Fibroblast of mammary gland (primary cell): ENCODE measurements at regions not wholly inside any gene's neighbourhood (a gene's known extent, or its start where the extent isn't known, plus 50 kb on each side); places are given as distances from the start of the nearest gene placed in this dataset.

ENCODE experiments used
- DNase-seq: peaks from one replicate; pipeline ENCODE4 v3.0.0-alpha.2; 2010; ENCODE audit warnings: low read depth
- H3K4me3 ChIP-seq: 2 replicates; pipeline ENCODE4 v1.5.1; 2011; ENCODE audit warnings: low read depth, mild to moderate bottlenecking, low read length, moderate library complexity; ENCODE audit not compliant: control insufficient read depth
- TF ChIP-seq, protein P1 (sequence below): conservative IDR thresholded peaks from 2 replicates; pipeline ENCODE4 v1.5.1; 2011; ENCODE audit warnings: low read depth, low read length, inconsistent platforms; ENCODE audit not compliant: control insufficient read depth, insufficient read depth

DNA sequence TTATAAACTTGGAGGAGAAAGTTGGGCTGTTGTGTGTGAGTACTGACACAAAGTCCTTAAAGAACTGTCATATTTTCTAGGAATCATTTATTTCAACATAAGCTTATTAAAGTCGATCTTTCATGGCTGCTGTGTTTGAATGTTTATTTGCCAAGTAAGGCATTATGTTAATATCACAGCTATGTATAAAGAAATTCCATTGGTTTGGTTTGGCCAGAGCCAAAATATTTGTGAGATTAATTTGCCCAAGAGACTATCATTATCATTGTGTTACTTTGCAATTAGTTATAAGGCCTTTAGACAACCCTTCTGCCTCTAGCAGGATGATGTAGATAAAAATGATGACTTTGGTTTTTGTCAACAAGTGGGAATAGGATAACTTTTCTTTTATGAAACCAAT is 240.6 kb upstream of the NT5C1B start:
- TF ChIP-seq, protein P1, sequence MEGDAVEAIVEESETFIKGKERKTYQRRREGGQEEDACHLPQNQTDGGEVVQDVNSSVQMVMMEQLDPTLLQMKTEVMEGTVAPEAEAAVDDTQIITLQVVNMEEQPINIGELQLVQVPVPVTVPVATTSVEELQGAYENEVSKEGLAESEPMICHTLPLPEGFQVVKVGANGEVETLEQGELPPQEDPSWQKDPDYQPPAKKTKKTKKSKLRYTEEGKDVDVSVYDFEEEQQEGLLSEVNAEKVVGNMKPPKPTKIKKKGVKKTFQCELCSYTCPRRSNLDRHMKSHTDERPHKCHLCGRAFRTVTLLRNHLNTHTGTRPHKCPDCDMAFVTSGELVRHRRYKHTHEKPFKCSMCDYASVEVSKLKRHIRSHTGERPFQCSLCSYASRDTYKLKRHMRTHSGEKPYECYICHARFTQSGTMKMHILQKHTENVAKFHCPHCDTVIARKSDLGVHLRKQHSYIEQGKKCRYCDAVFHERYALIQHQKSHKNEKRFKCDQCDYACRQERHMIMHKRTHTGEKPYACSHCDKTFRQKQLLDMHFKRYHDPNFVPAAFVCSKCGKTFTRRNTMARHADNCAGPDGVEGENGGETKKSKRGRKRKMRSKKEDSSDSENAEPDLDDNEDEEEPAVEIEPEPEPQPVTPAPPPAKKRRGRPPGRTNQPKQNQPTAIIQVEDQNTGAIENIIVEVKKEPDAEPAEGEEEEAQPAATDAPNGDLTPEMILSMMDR, result no peak
- peak; percentile 24 for DNase-seq
- no peak overlapping the region for H3K4me3 ChIP-seq

DNA sequence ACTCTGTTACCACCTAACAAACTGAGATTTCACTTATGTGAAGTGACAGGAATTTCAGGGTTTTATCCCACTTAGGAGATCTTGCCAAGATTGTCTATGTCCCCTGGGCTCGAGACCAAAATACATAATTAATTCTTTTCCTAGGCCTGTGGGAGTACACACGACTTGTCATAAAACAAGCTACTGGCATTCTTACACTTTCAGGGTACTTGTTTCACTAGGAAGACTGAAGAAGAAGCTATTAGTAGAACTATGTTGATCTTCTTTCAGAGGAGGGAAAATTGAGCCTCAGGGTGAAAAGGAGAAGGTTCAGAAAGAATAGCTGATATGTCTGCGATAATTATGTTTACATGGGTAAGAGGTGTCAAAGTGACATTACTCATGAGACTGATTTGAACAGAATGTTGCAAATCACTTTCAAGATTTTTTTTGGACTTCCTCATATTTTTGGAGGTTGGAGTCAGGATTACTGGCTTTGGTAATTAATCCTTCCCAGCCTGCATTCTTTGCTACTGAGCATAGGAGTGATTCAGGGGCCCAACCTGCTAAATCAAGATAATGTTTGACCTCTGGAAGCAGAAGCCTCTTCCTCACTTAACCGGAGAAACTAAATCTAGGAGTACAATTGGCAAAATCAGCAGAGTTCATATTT is 240.0 kb upstream of the NT5C1B start:
- H3K4me3 ChIP-seq, result no peak overlapping the region
- peak; percentile 69 for DNase-seq
- TF ChIP-seq, protein P1, result no peak

DNA sequence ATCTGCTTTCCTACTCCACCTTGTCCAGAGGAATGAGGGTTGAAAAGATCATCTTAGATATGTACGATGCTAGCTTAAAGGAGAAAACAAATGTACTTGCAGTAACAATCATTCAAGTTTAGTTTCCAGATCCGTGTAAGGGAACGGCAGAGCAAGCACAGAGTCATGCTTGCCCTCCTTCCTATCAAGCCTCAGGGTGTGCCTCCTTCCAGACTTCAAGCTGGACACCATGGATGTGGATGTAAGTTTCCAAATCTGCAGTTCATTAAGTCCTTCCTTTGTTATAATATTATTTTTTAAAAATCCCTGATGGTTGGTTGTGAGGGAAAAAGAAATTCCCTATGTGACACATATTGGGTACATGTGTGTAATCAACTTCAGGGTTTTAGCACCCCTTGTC is 238.9 kb upstream of the NT5C1B start:
- no peak for DNase-seq
- no peak overlapping the region for H3K4me3 ChIP-seq
- TF ChIP-seq, protein P1, result no peak

DNA sequence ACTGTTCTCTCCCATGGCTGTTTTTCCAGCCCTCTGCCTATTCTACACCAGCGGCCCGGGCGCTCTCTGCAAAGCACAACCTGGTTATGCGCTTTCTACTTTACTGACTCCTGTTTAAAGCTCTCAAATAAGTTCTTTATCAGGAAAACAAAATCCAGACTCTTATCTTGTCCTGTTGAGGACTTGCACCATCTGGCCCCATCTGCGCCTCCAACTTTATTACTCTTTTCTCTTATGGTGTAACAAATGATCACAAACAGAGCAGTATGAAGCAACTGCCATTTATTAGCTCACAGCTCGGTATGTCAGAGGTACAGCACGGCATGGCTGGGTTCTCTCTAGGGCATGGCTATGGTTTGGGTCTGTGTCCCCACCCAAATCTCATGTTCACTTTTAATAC is 236.5 kb upstream of the NT5C1B start:
- no peak for DNase-seq
- no peak overlapping the region for H3K4me3 ChIP-seq
- TF ChIP-seq, protein P1, result no peak

DNA sequence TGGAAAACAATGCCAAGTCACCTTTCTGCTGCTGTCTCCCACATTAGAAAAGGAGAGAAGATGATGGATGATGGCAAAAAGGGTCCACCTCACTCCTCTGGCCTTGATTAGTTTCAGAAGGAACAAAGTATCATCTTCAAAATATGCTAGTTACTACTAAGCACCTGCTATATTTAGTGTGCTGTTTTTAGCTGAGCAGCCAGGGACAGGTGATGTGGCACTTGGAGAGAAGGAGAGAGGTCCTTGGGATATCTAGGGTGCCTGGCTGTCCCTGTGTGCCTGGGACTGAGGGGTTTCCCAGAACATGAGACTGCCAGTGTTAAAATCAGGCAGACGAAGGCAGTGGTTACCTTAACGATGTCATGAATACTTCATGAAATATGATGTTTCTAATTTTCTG is 235.5 kb upstream of the NT5C1B start:
- H3K4me3 ChIP-seq, result no peak overlapping the region
- DNase-seq, result no peak
- TF ChIP-seq, protein P1, result no peak

DNA sequence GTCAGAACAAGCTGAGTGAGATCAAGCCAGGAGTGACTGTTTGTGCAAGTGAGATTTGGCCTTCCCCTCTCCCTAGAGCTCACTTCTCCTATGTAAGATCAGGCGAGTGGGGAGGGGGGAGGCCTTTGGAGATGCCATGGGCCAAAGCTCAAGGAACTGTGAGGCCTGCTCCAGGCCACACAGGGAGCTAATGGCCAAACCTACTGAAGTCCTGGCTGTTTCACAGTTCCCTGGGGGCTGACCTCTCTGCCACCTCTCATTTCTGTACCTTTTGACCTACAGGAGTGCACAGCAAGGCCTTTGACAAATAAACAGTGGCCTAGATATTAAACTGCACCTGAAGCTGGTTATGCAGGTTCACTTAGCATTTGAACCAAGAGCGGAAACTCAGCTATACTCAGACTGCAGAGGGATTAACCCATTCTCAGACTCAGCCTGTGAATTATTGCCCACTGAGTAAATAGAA is 235.0 kb upstream of the NT5C1B start:
- H3K4me3 ChIP-seq, result no peak overlapping the region
- TF ChIP-seq, protein P1, result no peak
- no peak for DNase-seq

DNA sequence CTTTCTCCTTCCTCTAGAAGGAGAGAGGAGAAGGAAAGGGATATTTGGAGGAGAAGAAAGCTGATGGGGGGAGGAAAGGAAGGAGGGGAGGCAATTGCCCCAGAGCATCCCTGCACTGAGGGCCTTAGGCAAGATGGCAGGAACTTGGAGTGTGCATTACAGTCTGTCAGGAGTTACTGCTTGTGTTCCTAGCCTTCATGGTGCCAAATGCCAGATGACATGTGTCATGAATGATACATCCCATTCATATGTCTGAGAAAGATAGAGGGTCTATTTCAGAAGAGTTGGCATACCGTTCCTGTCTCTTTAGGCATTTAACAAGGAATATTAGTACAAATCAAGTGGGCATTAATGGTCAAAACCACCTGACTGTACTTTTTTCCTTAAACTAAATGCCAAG is 232.1 kb upstream of the NT5C1B start:
- no peak for DNase-seq
- H3K4me3 ChIP-seq, result no peak overlapping the region
- TF ChIP-seq, protein P1, result no peak
